Nephron (organoid): ENCODE measurements at regions not wholly inside any gene's neighbourhood (a gene's known extent, or its start where the extent isn't known, plus 50 kb on each side); places are given as distances from the start of the nearest gene placed in this dataset.

Source experiments
- H3K27ac Mint-ChIP-seq, 3 experiments: 2 replicates each; pipeline ENCODE4 v1.8.0; 2020; ENCODE audit warnings: mixed read lengths in 3 of 3, mild to moderate bottlenecking in 2 of 3, moderate library complexity in 1 of 3
- H3K27me3 Mint-ChIP-seq: 2 replicates; pipeline ENCODE4 v1.8.0; 2021; ENCODE audit warnings: low read depth, mild to moderate bottlenecking, moderate library complexity, mixed read lengths
- H3K36me3 Mint-ChIP-seq: 2 replicates; pipeline ENCODE4 v1.8.0; 2020; ENCODE audit warnings: low read depth, mixed read lengths
- H3K4me1 Mint-ChIP-seq: 2 replicates; pipeline ENCODE4 v1.8.0; 2020; ENCODE audit warnings: mixed read lengths
- H3K4me3 Mint-ChIP-seq, 3 experiments: 2 replicates each; pipeline ENCODE4 v1.8.0; 2020; ENCODE audit warnings: mild to moderate bottlenecking in 3 of 3, mixed read lengths in 3 of 3, moderate library complexity in 2 of 3
- H3K9me3 Mint-ChIP-seq: 2 replicates; pipeline ENCODE4 v1.8.0; 2020; ENCODE audit warnings: mixed read lengths
- CTCF ChIP-seq, 3 experiments: fragments of 200-600 bp; sonication (generic); IDR thresholded peaks; one replicate each; pipeline ENCODE4 v1.5.0; 2021; ENCODE audit warnings: antibody characterized with exemption in 3 of 3; ENCODE audit not compliant: unreplicated experiment in 3 of 3

DNA sequence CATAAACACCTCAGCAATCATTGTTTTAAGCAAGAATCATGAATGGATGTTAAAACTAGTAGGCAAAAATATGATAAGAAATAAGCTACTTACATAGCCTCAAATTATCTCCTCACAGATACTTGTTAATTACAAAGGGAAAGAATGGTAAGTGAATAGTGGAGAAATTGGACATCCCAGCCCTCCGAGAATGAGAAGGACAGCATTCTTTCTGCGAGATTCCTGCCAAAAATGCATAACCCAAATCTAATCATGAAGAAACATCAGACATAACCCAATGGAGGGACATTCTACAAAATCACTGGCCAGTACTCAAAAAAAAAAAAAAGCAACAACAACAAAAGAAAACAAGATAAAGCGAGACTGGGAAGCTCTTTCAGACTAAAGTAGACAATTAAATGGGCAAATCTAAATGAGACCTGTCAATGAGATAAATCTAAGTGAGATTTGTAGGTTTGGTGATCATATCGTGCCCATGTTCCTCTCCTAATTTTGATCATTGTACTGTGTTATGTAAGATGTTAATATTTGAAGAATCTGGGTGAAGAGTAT, 57.9 kb upstream of the GLI2 start:
- Mint-ChIP-seq H3K27me3 (peaks cover 69% of the 10 kb centered on the region), H3K4me3 (no peak overlapping the region), H3K9me3 (no peaks in the 10 kb centered on the region), H3K36me3 (no peaks in the 10 kb centered on the region), H3K27ac (no peak overlapping the region), H3K4me1 (peaks cover 8% of the 10 kb centered on the region)
- TF ChIP-seq CTCF (IDR thresholded peaks at IDR 0.05; ENCODE audit: unreplicated experiment in 3 of 3), result no peak

- no peaks in the 10 kb centered on the region for H3K36me3 Mint-ChIP-seq
- H3K9me3 Mint-ChIP-seq, result no peaks in the 10 kb centered on the region
- H3K27me3 Mint-ChIP-seq, result peaks cover 66% of the 10 kb centered on the region
- no peak overlapping the region for H3K4me3 Mint-ChIP-seq
- H3K27ac Mint-ChIP-seq, result no peak overlapping the region
- peaks cover 13% of the 10 kb centered on the region for H3K4me1 Mint-ChIP-seq
- TF ChIP-seq CTCF (IDR thresholded peaks at IDR 0.05; ENCODE audit: unreplicated experiment in 3 of 3), result no peak
These were observed 57.4 kb upstream of the GLI2 start for GRCh38 chr2:120678251-120678650.

DNA sequence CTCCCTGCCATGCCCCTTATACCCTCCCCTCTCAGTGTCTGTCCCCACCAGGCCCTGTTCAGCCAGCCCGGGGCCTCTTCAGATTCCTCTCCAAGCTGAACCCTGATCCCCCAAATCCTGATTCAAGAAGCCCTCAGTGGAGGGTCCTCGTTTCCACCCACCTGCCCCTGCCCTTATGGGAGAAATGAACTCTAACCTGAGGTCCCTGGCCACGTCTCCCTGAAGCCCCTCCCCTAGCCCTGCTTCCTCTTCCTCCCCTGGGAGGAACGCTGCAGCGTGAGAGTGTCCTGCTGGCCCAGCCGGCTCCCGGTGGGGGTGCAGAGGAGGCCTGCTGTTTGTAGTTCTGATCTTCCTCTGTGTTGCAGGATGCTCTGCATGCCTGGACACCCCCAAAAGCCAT, 56.7 kb upstream of the GLI2 start:
- Mint-ChIP-seq H3K4me1 (peaks cover 16% of the 10 kb centered on the region), H3K4me3 (no peak overlapping the region), H3K27ac (no peak overlapping the region), H3K36me3 (no peaks in the 10 kb centered on the region), H3K27me3 (peaks cover 65% of the 10 kb centered on the region), H3K9me3 (no peaks in the 10 kb centered on the region)
- TF ChIP-seq CTCF (IDR thresholded peaks at IDR 0.05; ENCODE audit: unreplicated experiment in 3 of 3), result no peak

DNA sequence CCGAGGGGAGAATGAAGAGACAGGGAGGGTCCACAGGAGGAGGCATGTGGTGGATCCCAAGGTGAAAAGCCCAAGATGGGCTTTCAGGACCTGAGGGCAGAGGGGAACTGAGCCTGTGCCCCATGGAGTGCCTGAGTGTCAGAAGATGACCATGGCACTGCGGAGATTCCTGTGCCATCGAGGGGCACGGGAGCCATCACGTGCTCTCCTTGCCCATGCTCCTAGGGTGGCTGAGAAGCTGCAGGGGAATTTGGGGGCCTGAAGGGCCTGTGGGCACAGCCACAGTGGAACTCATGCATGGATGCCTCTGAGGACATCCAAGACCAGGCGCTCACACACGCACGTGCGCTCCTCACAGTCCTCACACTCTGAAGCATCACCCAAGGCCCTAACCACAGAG, 56.1 kb upstream of the GLI2 start:
- Mint-ChIP-seq H3K27ac (no peak overlapping the region), H3K4me3 (no peak overlapping the region), H3K36me3 (no peaks in the 10 kb centered on the region), H3K27me3 (peaks cover 67% of the 10 kb centered on the region), H3K9me3 (no peaks in the 10 kb centered on the region), H3K4me1 (peaks cover 22% of the 10 kb centered on the region)
- no peak for TF ChIP-seq CTCF (IDR thresholded peaks at IDR 0.05; ENCODE audit: unreplicated experiment in 3 of 3)

- no peaks in the 10 kb centered on the region for H3K9me3 Mint-ChIP-seq
- peaks cover 70% of the 10 kb centered on the region for H3K27me3 Mint-ChIP-seq
- H3K36me3 Mint-ChIP-seq, result no peaks in the 10 kb centered on the region
- TF ChIP-seq CTCF (IDR thresholded peaks at IDR 0.05; ENCODE audit: unreplicated experiment in 3 of 3), result peak; percentile 39 to 50 (median 44)
- H3K4me3 Mint-ChIP-seq, result no peak overlapping the region
- peaks cover 25% of the 10 kb centered on the region for H3K4me1 Mint-ChIP-seq
- H3K27ac Mint-ChIP-seq, result peak overlapping the region in 1 of 3 experiments; percentile 3
These were observed 55.4 kb upstream of the GLI2 start for GRCh38 chr2:120680136-120680761.

DNA sequence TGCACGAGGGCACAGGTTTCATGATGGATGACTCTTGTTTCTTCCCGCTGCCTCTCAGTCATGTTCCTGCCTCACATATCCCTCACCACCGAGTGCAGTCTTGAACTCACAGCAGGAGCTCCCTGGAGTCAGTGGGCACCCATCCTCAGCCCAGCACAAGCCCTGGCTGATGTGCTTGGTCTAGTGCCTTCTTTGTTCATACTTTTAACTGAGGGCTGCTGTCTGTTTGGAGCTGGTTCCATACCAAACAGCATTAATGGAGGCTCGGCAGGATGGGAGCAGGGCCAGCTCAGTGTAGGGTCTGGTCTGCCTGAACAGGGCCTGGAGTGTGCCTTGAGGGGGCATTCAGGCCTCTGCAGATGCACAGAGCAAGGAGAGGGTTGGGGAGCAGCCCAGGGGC, 54.5 kb upstream of the GLI2 start:
- Mint-ChIP-seq H3K27me3 (peaks cover 69% of the 10 kb centered on the region), H3K36me3 (no peaks in the 10 kb centered on the region), H3K4me3 (no peak overlapping the region), H3K4me1 (peaks cover 25% of the 10 kb centered on the region), H3K27ac (no peak overlapping the region), H3K9me3 (no peaks in the 10 kb centered on the region)
- TF ChIP-seq CTCF (IDR thresholded peaks at IDR 0.05; ENCODE audit: unreplicated experiment in 3 of 3), result no peak
